Stimulated activated CD4-positive, alpha-beta T cell treated with anti-CD3 and anti-CD28 coated beads, Interleukin-15, amount 100 ng/mL, for 48 hours (primary cell): ENCODE measurements at regions not wholly inside any gene's neighbourhood (a gene's known extent, or its start where the extent isn't known, plus 50 kb on each side); places are given as distances from the start of the nearest gene placed in this dataset.
"Not testable (repeated sequence)": the region's sequence is repeated elsewhere in the genome, so short reads cannot be mapped to it uniquely, and the experiment has no call there.

Experiments
- DNase-seq, 2 donors: peaks; one replicate each; pipeline ENCODE4 v3.0.0-alpha.2; 2020; ENCODE audit warnings: low read depth in 2 of 2

- no peak for DNase-seq
These were observed 77.6 kb upstream of the PMEPA1 start for GRCh38 chr20:57787151-57787989.

GRCh38 chr20:57786304-57786932 is 76.6 kb upstream of the PMEPA1 start:
- no peak for DNase-seq

- no peak for DNase-seq
These were observed 75.9 kb upstream of the PMEPA1 start for GRCh38 chr20:57785720-57786119.

- DNase-seq, result no peak
These were observed 75.2 kb upstream of the PMEPA1 start for GRCh38 chr20:57785061-57785460.

- no peak for DNase-seq
These were observed 74.4 kb upstream of the PMEPA1 start for GRCh38 chr20:57783956-57784837.

GRCh38 chr20:57783196-57783595 is 73.4 kb upstream of the PMEPA1 start:
- no peak for DNase-seq

GRCh38 chr20:57782631-57783041 is 72.8 kb upstream of the PMEPA1 start:
- no peak for DNase-seq

GRCh38 chr20:57781901-57782300 is 72.1 kb upstream of the PMEPA1 start:
- no peak for DNase-seq

GRCh38 chr20:57780906-57781305 is 71.1 kb upstream of the PMEPA1 start:
- no peak for DNase-seq

- DNase-seq, result no peak
These were observed 70.6 kb upstream of the PMEPA1 start for GRCh38 chr20:57780398-57780797.

GRCh38 chr20:57779401-57780003 is 69.7 kb upstream of the PMEPA1 start:
- DNase-seq, result no peak

- DNase-seq, result no peak
These were observed 68.1 kb upstream of the PMEPA1 start for GRCh38 chr20:57777911-57778310.

GRCh38 chr20:57774951-57775350 is 65.1 kb upstream of the PMEPA1 start:
- DNase-seq, result no peak

GRCh38 chr20:57774111-57774880 is 64.5 kb upstream of the PMEPA1 start:
- DNase-seq, result no peak

- DNase-seq, result no peak
These were observed 63.4 kb upstream of the PMEPA1 start for GRCh38 chr20:57773059-57773815.

GRCh38 chr20:57772349-57772964 is 62.6 kb upstream of the PMEPA1 start:
- peak in 1 of 2 donors; percentile 27 for DNase-seq

- no peak for DNase-seq
These were observed 61.3 kb upstream of the PMEPA1 start for GRCh38 chr20:57770852-57771720.

- DNase-seq, result not testable (repeated sequence)
These were observed 60.6 kb upstream of the PMEPA1 start for GRCh38 chr20:57770401-57770800.

GRCh38 chr20:57769756-57770155 is 59.9 kb upstream of the PMEPA1 start:
- no peak for DNase-seq
